PC-9 (cell line): ENCODE measurements at regions not wholly inside any gene's neighbourhood (a gene's known extent, or its start where the extent isn't known, plus 50 kb on each side); places are given as distances from the start of the nearest gene placed in this dataset.

Experiments used
- BruUV-seq: library from RNA; stranded (reverse); fragments of 400-500 nt; replicated peaks from 2 replicates; lab custom pipeline; 2021; lab: Mats Ljungman, UMichigan
- CTCF ChIA-PET: fragments of 300-600 bp; sonication (Branson Sonifier 250); formaldehyde crosslinking; loops from one replicate; lab custom pipeline; 2022; ENCODE audit warnings: antibody characterized with exemption; lab: Charles Lee
- POLR2A ChIA-PET: fragments of 300-600 bp; sonication (Branson Sonifier 250); formaldehyde crosslinking; loops from one replicate; lab custom pipeline; 2022; ENCODE audit warnings: antibody characterized with exemption; ENCODE audit not compliant: unreplicated experiment; lab: Charles Lee
- DNase-seq, 2 experiments: peaks; one replicate each; pipeline versions ENCODE4 v3.0.0 to v3.0.0-alpha.2; 2015 to 2022; ENCODE audit warnings: mixed read lengths in 1 of 2
- H2AFZ ChIP-seq: fragments of 200-600 bp; sonication (generic); 2 replicates; pipeline ENCODE4 v1.8.1; 2017; ENCODE audit warnings: antibody characterized with exemption
- H3F3A ChIP-seq: fragments of 200-600 bp; sonication (generic); 2 replicates; pipeline ENCODE4 v1.8.1; 2017; ENCODE audit warnings: antibody characterized with exemption, mild to moderate bottlenecking, low read depth; ENCODE audit not compliant: insufficient read depth
- H3K27ac ChIP-seq: fragments of 200-600 bp; sonication (generic); 2 replicates; pipeline ENCODE4 v1.6.1; 2016; ENCODE audit warnings: mixed run types
- H3K27me3 ChIP-seq: fragments of 200-600 bp; sonication (generic); 2 replicates; pipeline ENCODE4 v1.6.1; 2016; ENCODE audit warnings: low read depth, mixed run types; ENCODE audit not compliant: insufficient read depth
- H3K36me3 ChIP-seq: fragments of 200-600 bp; sonication (generic); 2 replicates; pipeline ENCODE4 v1.6.1; 2016; ENCODE audit warnings: low read depth, mixed run types
- H3K4me1 ChIP-seq: fragments of 200-600 bp; sonication (generic); replicated peaks from 2 replicates; pipeline ENCODE4 v1.6.1; 2016; ENCODE audit warnings: mixed run types; ENCODE audit not compliant: insufficient read depth
- H3K4me2 ChIP-seq: fragments of 200-600 bp; sonication (generic); 2 replicates; pipeline ENCODE4 v1.6.1; 2017; ENCODE audit warnings: mixed run types
- H3K4me3 ChIP-seq: fragments of 200-600 bp; sonication (generic); 2 replicates; pipeline ENCODE4 v1.6.1; 2016; ENCODE audit warnings: mixed run types
- H3K79me2 ChIP-seq: fragments of 200-600 bp; sonication (generic); 2 replicates; pipeline ENCODE4 v1.6.1; 2017; ENCODE audit warnings: low read depth, mixed run types
- H3K9me2 ChIP-seq: fragments of 200-600 bp; sonication (generic); 2 replicates; pipeline ENCODE4 v1.8.1; 2017; ENCODE audit warnings: mild to moderate bottlenecking; ENCODE audit not compliant: insufficient read depth
- H3K9me3 ChIP-seq: fragments of 200-600 bp; sonication (generic); 2 replicates; pipeline ENCODE4 v1.8.1; 2016; ENCODE audit warnings: low read depth; ENCODE audit not compliant: insufficient read depth
- H4K20me1 ChIP-seq: fragments of 200-600 bp; sonication (generic); 2 replicates; pipeline ENCODE4 v1.8.1; 2017; ENCODE audit not compliant: insufficient read depth
- CTCF ChIP-seq: fragments of 200-600 bp; sonication (generic); conservative IDR thresholded peaks from 2 replicates; pipeline ENCODE4 v1.6.1; 2017; ENCODE audit warnings: mixed run types, antibody characterized with exemption, mild to moderate bottlenecking, moderate library complexity
- EZH2 ChIP-seq: fragments of 200-600 bp; sonication (generic); IDR thresholded peaks from 2 replicates; pipeline ENCODE4 v1.8.0; 2017; ENCODE audit warnings: antibody characterized with exemption, low read depth
- intact Hi-C: fragments of 100-400 bp; cut with micrococcal nuclease; formaldehyde crosslinking; loops from one replicate; pipeline ENCODE4 v1.10.0; 2022; ENCODE audit not compliant: unreplicated experiment

DNA sequence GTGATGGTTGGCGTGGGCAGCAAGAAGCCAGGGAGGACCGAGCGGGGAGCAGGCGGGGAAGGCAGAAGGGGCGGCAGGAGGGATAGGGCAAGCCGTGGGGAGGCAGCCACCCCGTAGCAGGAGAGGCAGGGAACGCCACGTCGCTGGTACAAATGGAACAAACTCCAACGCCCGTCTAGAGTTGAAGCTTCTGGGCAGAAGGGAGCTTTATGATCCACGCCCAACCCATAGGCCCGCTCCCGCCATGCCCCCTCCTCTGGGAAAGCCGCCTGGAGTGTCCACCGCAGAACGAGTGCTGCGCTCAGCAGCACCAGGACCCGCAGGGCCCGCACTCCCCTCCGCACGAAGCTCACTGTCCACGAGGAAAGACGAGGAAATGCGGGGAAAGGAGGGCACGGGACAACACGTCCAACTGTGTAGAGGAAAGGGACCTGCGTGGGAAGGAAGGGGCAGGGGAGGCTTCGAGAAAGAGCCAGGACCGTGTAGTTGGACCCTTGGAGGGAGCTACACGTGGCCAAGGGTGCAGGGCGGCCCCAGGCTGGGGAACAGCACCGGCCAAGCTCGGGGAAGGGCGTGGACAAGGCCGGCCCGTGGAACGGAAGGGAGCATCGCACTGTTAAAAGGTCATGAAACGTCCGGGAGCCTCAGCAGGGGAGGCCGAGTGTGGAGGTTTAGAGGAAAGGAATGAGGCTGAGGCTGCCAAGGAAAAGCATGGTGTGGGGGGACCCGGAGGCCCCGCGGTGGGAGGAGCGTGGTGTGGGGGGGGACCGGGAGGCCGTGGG is 204.0 kb downstream of the DLL1 start:
- no TSS peak for BruUV-seq
- Histone ChIP-seq H4K20me1 (no peaks in the 10 kb centered on the region), H3K27ac (no peak overlapping the region), H3K9me3 (no peaks in the 10 kb centered on the region), H2AFZ (no peak overlapping the region), H3K4me2 (no peak overlapping the region), H3K79me2 (no peaks in the 10 kb centered on the region), H3K4me3 (no peak overlapping the region), H3K36me3 (no peaks in the 10 kb centered on the region), H3F3A (no peaks in the 10 kb centered on the region), H3K9me2 (no peaks in the 10 kb centered on the region), H3K4me1 (no peaks in the 10 kb centered on the region), H3K27me3 (peaks cover 58% of the 10 kb centered on the region)
- DNase-seq, result no peak
- ChIA-PET CTCF (no interaction called here), POLR2A (no interaction called here)
- intact Hi-C loops, result no loop called here
- TF ChIP-seq EZH2 (no peak), CTCF (no peak)

DNA sequence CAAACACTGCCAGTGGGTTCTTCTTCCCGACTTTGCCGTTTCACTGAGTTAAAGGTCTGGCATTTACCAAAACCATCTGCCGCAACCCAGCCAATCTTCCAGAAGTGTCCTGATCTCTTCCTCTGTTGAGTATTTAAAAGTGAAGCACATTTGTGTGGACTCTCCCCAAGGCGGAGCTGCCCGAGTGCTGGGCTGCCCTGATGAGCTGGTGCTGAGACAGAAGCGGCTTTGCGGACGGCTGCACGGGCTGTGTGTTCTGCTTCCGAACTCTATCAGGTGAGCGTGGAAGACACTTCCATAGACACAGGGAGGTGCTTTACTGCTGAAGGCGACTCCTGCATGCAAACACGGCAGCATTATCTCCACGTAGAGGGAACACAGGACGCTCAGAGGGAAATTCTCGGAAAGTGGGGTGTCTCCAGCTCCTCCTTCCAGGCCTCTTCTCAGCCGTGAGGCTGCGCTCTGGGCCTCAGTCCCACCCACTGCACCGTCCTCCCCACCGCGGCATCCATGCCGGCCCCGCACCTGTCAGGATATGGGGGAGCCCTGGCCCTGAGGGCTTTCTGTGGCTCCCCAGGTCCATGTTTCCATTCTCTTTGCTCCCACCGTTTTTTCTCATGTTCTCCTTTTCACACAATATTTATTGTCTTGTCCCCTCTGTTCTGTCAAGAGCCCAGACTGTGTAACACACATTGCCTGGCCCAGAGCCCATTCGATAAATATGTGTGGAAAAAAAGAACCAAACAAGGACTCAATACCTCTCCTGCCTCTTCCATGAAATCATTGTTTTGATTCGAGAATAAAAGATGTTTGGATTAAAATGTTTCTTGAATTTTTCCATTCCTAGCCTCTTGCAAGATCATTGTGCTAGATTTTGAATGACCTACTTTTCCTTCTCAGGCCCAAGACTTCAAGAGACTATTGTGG is 205.1 kb downstream of the DLL1 start:
- Histone ChIP-seq H3F3A (no peaks in the 10 kb centered on the region), H3K27me3 (peaks cover 59% of the 10 kb centered on the region), H2AFZ (no peak overlapping the region), H3K36me3 (no peaks in the 10 kb centered on the region), H3K9me2 (no peaks in the 10 kb centered on the region), H3K27ac (no peak overlapping the region), H4K20me1 (no peaks in the 10 kb centered on the region), H3K4me2 (no peak overlapping the region), H3K79me2 (no peaks in the 10 kb centered on the region), H3K9me3 (no peaks in the 10 kb centered on the region), H3K4me3 (no peak overlapping the region), H3K4me1 (no peaks in the 10 kb centered on the region)
- no peak for TF ChIP-seq CTCF
- no peak for TF ChIP-seq EZH2
- BruUV-seq, result no TSS peak
- intact Hi-C loops, result no loop called here
- DNase-seq, result no peak
- ChIA-PET CTCF (no interaction called here), POLR2A (no interaction called here)

DNA sequence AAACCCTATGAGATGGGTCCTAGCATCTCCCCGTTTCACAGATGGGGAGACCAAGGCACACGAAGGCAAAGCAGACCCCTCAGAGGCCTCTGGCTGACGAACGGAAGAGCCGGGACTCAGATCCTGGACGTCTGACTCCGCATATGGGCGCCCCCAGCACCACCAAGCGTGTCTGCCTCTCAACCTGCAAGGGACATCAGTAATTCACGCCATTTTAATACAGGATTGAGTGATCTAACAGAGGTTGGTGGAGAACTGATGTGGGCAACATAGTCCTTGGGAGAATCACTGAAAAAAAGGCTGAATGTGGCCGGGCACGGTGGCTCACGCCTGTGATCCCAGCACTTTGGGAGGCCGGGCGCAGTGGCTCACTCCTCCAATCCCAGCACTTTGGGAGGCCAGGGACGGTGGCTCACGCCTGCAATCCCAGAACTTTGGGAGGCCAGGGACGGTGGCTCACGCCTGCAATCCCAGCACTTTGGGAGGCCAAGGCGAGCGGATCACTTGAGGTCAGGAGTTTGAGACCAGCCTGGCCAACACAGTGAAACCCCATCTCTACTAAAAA is 206.6 kb downstream of the DLL1 start:
- ChIA-PET CTCF (no interaction called here), POLR2A (no interaction called here)
- TF ChIP-seq EZH2, result no peak
- no peak for TF ChIP-seq CTCF
- H3F3A ChIP-seq, result no peaks in the 10 kb centered on the region
- no peaks in the 10 kb centered on the region for H3K9me3 ChIP-seq
- H3K79me2 ChIP-seq, result no peaks in the 10 kb centered on the region
- peaks cover 62% of the 10 kb centered on the region for H3K27me3 ChIP-seq
- no peak overlapping the region for H3K4me2 ChIP-seq
- intact Hi-C loops, result no loop called here
- no peak overlapping the region for H3K4me3 ChIP-seq
- H3K36me3 ChIP-seq, result no peaks in the 10 kb centered on the region
- no peak overlapping the region for H3K27ac ChIP-seq
- H2AFZ ChIP-seq, result no peak overlapping the region
- H4K20me1 ChIP-seq, result no peaks in the 10 kb centered on the region
- H3K4me1 ChIP-seq, result no peaks in the 10 kb centered on the region
- no peaks in the 10 kb centered on the region for H3K9me2 ChIP-seq
- BruUV-seq, result no TSS peak
- no peak for DNase-seq
